Activated CD8-positive, alpha-beta T cell treated with anti-CD3 and anti-CD28 coated beads for 36 hours (primary cell): ENCODE measurements at regions not wholly inside any gene's neighbourhood (a gene's known extent, or its start where the extent isn't known, plus 50 kb on each side); places are given as distances from the start of the nearest gene placed in this dataset.
"Not testable (repeated sequence)": the region's sequence is repeated elsewhere in the genome, so short reads cannot be mapped to it uniquely, and the experiment has no call there.

ENCODE experiments used
- ATAC-seq: fragments of 200-7000 bp; cut with Tn5 transposase; one replicate; pipeline ENCODE4 v1.10.0; 2021; ENCODE audit warnings: mild to moderate bottlenecking, moderate library complexity
- CTCF ChIA-PET: fragments of 350-600 bp; sonication (Branson Sonifier 250); formaldehyde crosslinking; loops from one replicate; lab custom pipeline; 2021; ENCODE audit warnings: antibody characterized with exemption; lab: Charles Lee
- POLR2A ChIA-PET: fragments of 350-600 bp; sonication (Branson Sonifier 250); formaldehyde crosslinking; loops from one replicate; lab custom pipeline; 2021; ENCODE audit warnings: antibody characterized with exemption; lab: Charles Lee
- DNase-seq: peaks from one replicate; pipeline ENCODE4 v3.0.0-alpha.2; 2020
- H3K27ac Mint-ChIP-seq: one replicate; pipeline ENCODE4 v1.8.0; 2021; ENCODE audit warnings: mild to moderate bottlenecking, mixed read lengths
- H3K27me3 Mint-ChIP-seq: one replicate; pipeline ENCODE4 v1.8.0; 2021; ENCODE audit warnings: mixed read lengths
- H3K36me3 Mint-ChIP-seq: one replicate; pipeline ENCODE4 v1.8.0; 2021; ENCODE audit warnings: low read depth, mixed read lengths
- H3K4me1 Mint-ChIP-seq: one replicate; pipeline ENCODE4 v1.8.0; 2021; ENCODE audit warnings: low read depth, mixed read lengths
- H3K4me3 Mint-ChIP-seq: one replicate; pipeline ENCODE4 v1.8.0; 2021; ENCODE audit warnings: mild to moderate bottlenecking, moderate library complexity, mixed read lengths
- H3K9me3 Mint-ChIP-seq: one replicate; pipeline ENCODE4 v1.8.0; 2021; ENCODE audit warnings: mixed read lengths
- CTCF ChIP-seq: fragments of 200-600 bp; IDR thresholded peaks from one replicate; pipeline ENCODE4 v1.8.0; 2022; ENCODE audit warnings: antibody characterized with exemption, mild to moderate bottlenecking
- intact Hi-C: fragments of 100-400 bp; cut with micrococcal nuclease; formaldehyde crosslinking; loops from one replicate; pipeline ENCODE4 v1.10.0; 2022

GRCh38 chr6:43929511-43929910 is 159.5 kb downstream of the VEGFA start:
- Mint-ChIP-seq H3K27ac (no peak overlapping the region), H3K36me3 (no peaks in the 10 kb centered on the region), H3K9me3 (no peaks in the 10 kb centered on the region), H3K4me1 (peaks cover 23% of the 10 kb centered on the region), H3K4me3 (no peak overlapping the region), H3K27me3 (no peaks in the 10 kb centered on the region)
- POLR2A ChIA-PET: interaction anchor here (1.0 kb wide), 1 partner anchor 25 kb away, joined by 3 read pairs; no protein-coding TSS in a partner anchor
- DNase-seq: no peak
- intact Hi-C loops: no loop called here
- CTCF ChIA-PET: interaction anchor here (1.3 kb wide), 1 partner anchor 160 kb away, joined by 3 read pairs; the partner anchor contains the start of gene VEGFA
- no peak for ATAC-seq
- no peak for TF ChIP-seq CTCF

GRCh38 chr6:43927532-43928210 is 157.7 kb downstream of the VEGFA start:
- H3K27ac Mint-ChIP-seq: peak overlapping the region; percentile 80
- ChIA-PET POLR2A (interaction anchor here (1.1 to 1.3 kb wide), 2 partner anchors 10 to 15 kb away, joined by 3 to 4 read pairs; no protein-coding TSS in a partner anchor), CTCF (interaction anchor here (1.3 to 1.6 kb wide), 2 partner anchors 26 to 76 kb away, joined by 4 read pairs; no protein-coding TSS in a partner anchor)
- H3K4me3 Mint-ChIP-seq: no peak overlapping the region
- H3K36me3 Mint-ChIP-seq: no peaks in the 10 kb centered on the region
- intact Hi-C loops: no loop called here
- no peak for TF ChIP-seq CTCF
- ATAC-seq: no peak
- H3K27me3 Mint-ChIP-seq: no peaks in the 10 kb centered on the region
- H3K4me1 Mint-ChIP-seq: peaks cover 40% of the 10 kb centered on the region
- peak; percentile 16 for DNase-seq
- no peaks in the 10 kb centered on the region for H3K9me3 Mint-ChIP-seq

- Mint-ChIP-seq H3K27me3 (no peaks in the 10 kb centered on the region), H3K9me3 (no peaks in the 10 kb centered on the region), H3K27ac (peak overlapping the region; percentile 80), H3K4me1 (peaks cover 40% of the 10 kb centered on the region), H3K36me3 (no peaks in the 10 kb centered on the region), H3K4me3 (no peak overlapping the region)
- TF ChIP-seq CTCF: no peak
- ChIA-PET POLR2A (interaction anchor here (1.1 kb wide), 1 partner anchor 10 kb away, joined by 4 read pairs; no protein-coding TSS in a partner anchor), CTCF (interaction anchor here (1.3 to 1.6 kb wide), 2 partner anchors 27 to 77 kb away, joined by 4 read pairs; no protein-coding TSS in a partner anchor)
- intact Hi-C loops: no loop called here
- DNase-seq (peak; percentile 59), ATAC-seq (peak; percentile 35)
Measured at GRCh38 chr6:43926634-43927531, 156.9 kb downstream of the VEGFA start.

GRCh38 chr6:43925636-43926139 is 155.7 kb downstream of the VEGFA start:
- POLR2A ChIA-PET: interaction anchor here (1.4 kb wide), 1 partner anchor 17 kb away, joined by 3 read pairs; no protein-coding TSS in a partner anchor
- DNase-seq, H3K27me3 Mint-ChIP-seq, H3K36me3 Mint-ChIP-seq, ATAC-seq, intact Hi-C loops, H3K9me3 Mint-ChIP-seq, H3K4me3 Mint-ChIP-seq: not testable (repeated sequence)
- H3K4me1 Mint-ChIP-seq: peaks cover 40% of the 10 kb centered on the region
- CTCF ChIA-PET: interaction anchor here (1.5 kb wide), 1 partner anchor 11 kb away, joined by 4 read pairs; no protein-coding TSS in a partner anchor
- peak overlapping the region; percentile 8 for H3K27ac Mint-ChIP-seq

GRCh38 chr6:43924222-43924702 is 154.3 kb downstream of the VEGFA start:
- TF ChIP-seq CTCF: no peak
- intact Hi-C loops: no loop called here
- POLR2A ChIA-PET: interaction anchor here (0.6 to 1.4 kb wide), 3 partner anchors 8 to 18 kb away, joined by 3 read pairs; no protein-coding TSS in a partner anchor
- Mint-ChIP-seq H3K36me3 (no peaks in the 10 kb centered on the region), H3K27me3 (no peaks in the 10 kb centered on the region), H3K9me3 (no peaks in the 10 kb centered on the region), H3K27ac (peak overlapping the region; percentile 25), H3K4me1 (peaks cover 40% of the 10 kb centered on the region), H3K4me3 (no peak overlapping the region)
- CTCF ChIA-PET: interaction anchor here (1.3 to 1.5 kb wide), 4 partner anchors 9 to 200 kb away, joined by 3 to 4 read pairs (median 3); no protein-coding TSS in a partner anchor
- peak; percentile 90 for ATAC-seq
- DNase-seq: peak; percentile 84
